Parathyroid adenoma (tissue), 2 donors: ENCODE measurements at regions not wholly inside any gene's neighbourhood (a gene's known extent, or its start where the extent isn't known, plus 50 kb on each side); places are given as distances from the start of the nearest gene placed in this dataset.

Source experiments
- H2AFZ ChIP-seq: fragments of 300-600 bp; sonication (generic); one replicate; pipeline ENCODE4 v1.7.0; 2017; ENCODE audit warnings: antibody characterized with exemption, mild to moderate bottlenecking
- H3K27ac ChIP-seq: fragments of 300-600 bp; sonication (generic); one replicate; pipeline ENCODE4 v1.7.0; 2017
- H3K27me3 ChIP-seq: fragments of 300-600 bp; sonication (generic); one replicate; pipeline ENCODE4 v1.7.0; 2017; ENCODE audit warnings: low read length; ENCODE audit not compliant: control insufficient read depth, insufficient read depth
- H3K36me3 ChIP-seq: fragments of 300-600 bp; sonication (generic); one replicate; pipeline ENCODE4 v1.7.0; 2017; ENCODE audit warnings: low read length; ENCODE audit not compliant: control insufficient read depth, insufficient read depth
- H3K4me1 ChIP-seq: fragments of 300-600 bp; sonication (generic); one replicate; pipeline ENCODE4 v1.7.0; 2017; ENCODE audit warnings: control low read depth
- H3K4me2 ChIP-seq: fragments of 300-600 bp; sonication (generic); one replicate; pipeline ENCODE4 v1.7.0; 2017; ENCODE audit warnings: low read length
- H3K4me3 ChIP-seq: fragments of 300-600 bp; sonication (generic); one replicate; pipeline ENCODE4 v1.7.0; 2017; ENCODE audit warnings: low read depth, low read length
- H3K79me2 ChIP-seq: fragments of 300-600 bp; sonication (generic); one replicate; pipeline ENCODE4 v1.7.0; 2017; ENCODE audit warnings: control low read depth
- H3K9ac ChIP-seq: fragments of 300-600 bp; sonication (generic); one replicate; pipeline ENCODE4 v1.7.0; 2017; ENCODE audit warnings: mild to moderate bottlenecking
- H3K9me3 ChIP-seq: fragments of 300-600 bp; sonication (generic); one replicate; pipeline ENCODE4 v1.7.0; 2017; ENCODE audit warnings: low read length; ENCODE audit not compliant: control insufficient read depth
- CTCF ChIP-seq: fragments of 300-600 bp; sonication (generic); IDR thresholded peaks from one replicate; pipeline ENCODE4 v1.7.0; 2017; ENCODE audit warnings: antibody characterized with exemption, mild to moderate bottlenecking
- donor health status: primary hyperparathyroidism.

- Histone ChIP-seq H3K4me1 (no peaks in the 10 kb centered on the region), H2AFZ (no peak overlapping the region), H3K4me3 (no peak overlapping the region), H3K36me3 (no peaks in the 10 kb centered on the region), H3K9me3 (no peaks in the 10 kb centered on the region), H3K4me2 (no peak overlapping the region), H3K27me3 (no peaks in the 10 kb centered on the region), H3K79me2 (no peaks in the 10 kb centered on the region), H3K9ac (no peak overlapping the region), H3K27ac (no peak overlapping the region)
- TF ChIP-seq CTCF: no peak
These were observed 254.2 kb upstream of the ZNF507 start for GRCh38 chr19:32091241-32091640.

- H3K79me2 ChIP-seq: no peaks in the 10 kb centered on the region
- no peak overlapping the region for H3K4me2 ChIP-seq
- no peak for TF ChIP-seq CTCF
- no peaks in the 10 kb centered on the region for H3K9me3 ChIP-seq
- H3K27ac ChIP-seq: no peak overlapping the region
- H3K36me3 ChIP-seq: no peaks in the 10 kb centered on the region
- no peak overlapping the region for H3K4me3 ChIP-seq
- H3K4me1 ChIP-seq: no peaks in the 10 kb centered on the region
- H2AFZ ChIP-seq: no peak overlapping the region
- no peak overlapping the region for H3K9ac ChIP-seq
- no peaks in the 10 kb centered on the region for H3K27me3 ChIP-seq
These were observed 248.4 kb upstream of the ZNF507 start for GRCh38 chr19:32097011-32097410.

- Histone ChIP-seq H3K79me2 (no peaks in the 10 kb centered on the region), H3K4me1 (no peaks in the 10 kb centered on the region), H3K4me3 (no peak overlapping the region), H3K9me3 (no peaks in the 10 kb centered on the region), H3K27ac (no peak overlapping the region), H3K4me2 (no peak overlapping the region), H2AFZ (no peak overlapping the region), H3K9ac (no peak overlapping the region), H3K36me3 (no peaks in the 10 kb centered on the region), H3K27me3 (no peaks in the 10 kb centered on the region)
- TF ChIP-seq CTCF: no peak
These were observed 247.8 kb upstream of the ZNF507 start for GRCh38 chr19:32097620-32098019.

GRCh38 chr19:32098968-32099367 is 246.4 kb upstream of the ZNF507 start:
- H3K4me2 ChIP-seq: no peak overlapping the region

More at GRCh38 chr19:32098968-32099367, 246.4 kb upstream of the ZNF507 start:
- no peaks in the 10 kb centered on the region for H3K27me3 ChIP-seq
- no peak for TF ChIP-seq CTCF
- no peaks in the 10 kb centered on the region for H3K4me1 ChIP-seq
- H3K79me2 ChIP-seq: no peaks in the 10 kb centered on the region
- no peak overlapping the region for H3K9ac ChIP-seq
- no peaks in the 10 kb centered on the region for H3K36me3 ChIP-seq
- H3K4me3 ChIP-seq: no peak overlapping the region
- no peaks in the 10 kb centered on the region for H3K9me3 ChIP-seq
- no peak overlapping the region for H2AFZ ChIP-seq
- H3K27ac ChIP-seq: no peak overlapping the region
